ENCODE measurements at regions not wholly inside any gene's neighbourhood (a gene's known extent, or its start where the extent isn't known, plus 50 kb on each side); places are given as distances from the start of the nearest gene placed in this dataset.

- TF ChIP-seq CHD7 (IDR thresholded peaks at IDR 0.05; ENCODE audit: insufficient replicate concordance, low read length) (no peak), CHD1 (IDR thresholded peaks at IDR 0.05; ENCODE audit: low read depth, low read length) (no peak), RXRA (IDR thresholded peaks at IDR 0.05; ENCODE audit: insufficient read depth, low read depth, low read length) (no peak), SP1 (IDR thresholded peaks at IDR 0.05; ENCODE audit: low read depth, low read length) (no peak), EGR1 (IDR thresholded peaks at IDR 0.05; ENCODE audit: borderline replicate concordance, low read depth, low read length) (no peak), POLR2AphosphoS5 (IDR thresholded peaks at IDR 0.05; ENCODE audit: low read depth, low read length) (no peak), SP4 (IDR thresholded peaks at IDR 0.05; ENCODE audit: low read length) (no peak), TBP (IDR thresholded peaks at IDR 0.05; ENCODE audit: low read depth, low read length) (no peak)
Measured at GRCh38 chr15:46591462-46591861, 956.6 kb downstream of the SQOR start (continued).

All from H1 (cell line).